ENCODE measurements at regions not wholly inside any gene's neighbourhood (a gene's known extent, or its start where the extent isn't known, plus 50 kb on each side); places are given as distances from the start of the nearest gene placed in this dataset.

GRCh38 chr17:34781071-34781470, 180.2 kb downstream of the CCT6B start:
- TF ChIP-seq CTCF (IDR thresholded peaks at IDR 0.05) (no peak), POLR2A (IDR thresholded peaks at IDR 0.05) (no peak)
